ENCODE measurements at regions not wholly inside any gene's neighbourhood (a gene's known extent, or its start where the extent isn't known, plus 50 kb on each side); places are given as distances from the start of the nearest gene placed in this dataset.
"Not testable (repeated sequence)": the region's sequence is repeated elsewhere in the genome, so short reads cannot be mapped to it uniquely, and the experiment has no call there.

DNA sequence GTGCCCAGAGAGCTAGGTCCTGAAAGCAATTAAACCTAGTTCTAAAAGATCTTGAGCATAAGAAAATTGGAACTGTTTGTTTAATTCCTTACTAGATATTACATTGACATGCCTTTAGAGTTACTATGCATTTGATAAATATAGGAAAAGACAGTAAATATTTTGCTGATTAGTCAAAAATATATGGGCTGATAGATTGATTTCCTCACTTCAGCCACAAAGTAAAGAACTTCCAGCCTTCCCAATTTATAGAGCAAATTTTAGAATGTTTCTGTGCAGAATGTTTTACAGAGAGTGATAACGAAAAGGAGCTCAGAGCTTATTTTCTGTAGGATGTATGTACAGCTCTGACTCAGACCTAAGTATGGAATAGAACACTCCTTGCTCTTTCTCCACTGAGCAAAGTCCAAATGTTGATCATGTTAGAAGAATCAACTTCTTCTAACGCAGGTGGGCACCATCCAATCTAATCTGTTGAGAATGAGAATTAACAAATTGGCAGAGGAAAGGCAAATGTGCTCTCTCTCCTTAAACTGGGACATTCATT, 72.9 kb upstream of the PAM start:
- no peaks in the 10 kb centered on the region for H3K27me3 Mint-ChIP-seq (ENCODE audit: low read depth)
- H3K27ac Mint-ChIP-seq, result no peak overlapping the region
- H3K9me3 Mint-ChIP-seq, result peaks cover 12% of the 10 kb centered on the region
- no peak for TF ChIP-seq CTCF (IDR thresholded peaks at IDR 0.05; ENCODE audit: unreplicated experiment)
- H3K4me3 Mint-ChIP-seq, result no peak overlapping the region
- peaks cover 1% of the 10 kb centered on the region for H3K4me1 Mint-ChIP-seq
- no peaks in the 10 kb centered on the region for H3K36me3 Mint-ChIP-seq
- no peak for DNase-seq (ENCODE audit: low spot score in 2 of 2, unreplicated experiment in 2 of 2)

DNA sequence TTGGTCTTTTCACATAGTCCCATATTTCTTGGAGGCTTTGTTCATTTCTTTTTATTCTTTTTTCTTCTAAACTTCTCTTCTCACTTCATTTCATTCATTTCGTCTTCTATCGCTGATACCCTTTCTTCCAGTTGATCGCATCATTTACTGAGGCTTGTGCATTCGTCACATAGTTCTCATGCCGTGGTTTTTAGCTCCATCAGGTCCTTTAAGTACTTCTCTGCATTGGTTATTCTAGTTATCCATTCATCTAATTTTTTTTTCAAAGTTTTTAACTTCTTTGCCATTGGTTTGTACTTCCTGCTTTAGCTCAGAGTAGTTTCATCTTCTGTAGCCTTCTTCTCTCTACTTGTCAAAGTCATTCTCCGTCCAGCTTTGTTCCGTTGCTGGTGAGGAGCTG, 67.0 kb upstream of the PAM start:
- not testable (repeated sequence) for H3K4me3 Mint-ChIP-seq; H3K36me3 Mint-ChIP-seq; H3K4me1 Mint-ChIP-seq; H3K27me3 Mint-ChIP-seq (ENCODE audit: low read depth); DNase-seq (ENCODE audit: low spot score in 2 of 2, unreplicated experiment in 2 of 2); H3K27ac Mint-ChIP-seq
- peaks cover 24% of the 10 kb centered on the region for H3K9me3 Mint-ChIP-seq

DNA sequence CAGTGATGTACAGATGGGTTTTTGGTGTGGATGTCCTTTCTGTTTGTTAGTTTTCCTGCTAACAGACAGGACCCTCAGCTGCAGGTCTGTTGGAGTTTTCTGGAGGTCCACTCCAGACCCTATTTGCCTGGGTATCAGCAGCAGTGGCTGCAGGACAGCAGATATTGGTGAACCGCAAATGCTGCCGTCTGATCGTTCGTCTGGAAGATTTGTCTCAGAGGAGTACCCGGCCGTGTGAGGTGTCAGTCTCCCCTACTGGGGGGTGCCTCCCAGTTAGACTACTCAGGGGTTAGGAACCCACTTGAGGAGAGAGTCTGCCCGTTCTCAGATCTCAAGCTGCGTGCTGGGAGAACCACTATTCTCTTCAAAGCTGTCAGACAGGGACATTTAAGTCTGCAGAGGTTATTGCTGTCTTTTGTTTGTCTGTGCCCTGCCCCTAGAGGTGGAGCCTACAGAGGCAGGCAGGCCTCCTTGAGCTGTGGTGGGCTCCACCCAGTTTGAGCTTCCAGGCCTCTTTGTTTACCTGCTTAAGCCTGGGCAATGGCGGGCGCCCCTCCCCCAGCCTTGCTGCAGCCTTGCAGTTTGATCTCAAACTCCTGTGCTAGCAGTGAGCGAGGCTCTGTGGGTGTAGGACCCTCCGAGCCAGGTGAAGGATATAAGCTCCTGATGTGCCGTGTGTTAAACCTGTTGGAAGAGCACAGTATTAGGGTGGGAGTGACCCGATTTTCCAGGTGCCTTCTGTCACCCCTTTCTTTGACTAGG, 66.3 kb upstream of the PAM start:
- not testable (repeated sequence) for H3K27ac Mint-ChIP-seq; H3K27me3 Mint-ChIP-seq (ENCODE audit: low read depth); H3K4me1 Mint-ChIP-seq; H3K36me3 Mint-ChIP-seq; DNase-seq (ENCODE audit: low spot score in 2 of 2, unreplicated experiment in 2 of 2); H3K4me3 Mint-ChIP-seq
- peaks cover 24% of the 10 kb centered on the region for H3K9me3 Mint-ChIP-seq

GRCh38 chr5:102690910-102691309, 64.2 kb upstream of the PAM start:
- TF ChIP-seq CTCF (IDR thresholded peaks at IDR 0.05; ENCODE audit: unreplicated experiment), result no peak
- no peak for DNase-seq (ENCODE audit: low spot score in 2 of 2, unreplicated experiment in 2 of 2)
- peaks cover 6% of the 10 kb centered on the region for H3K36me3 Mint-ChIP-seq
- H3K4me1 Mint-ChIP-seq, result no peaks in the 10 kb centered on the region
- peaks cover 28% of the 10 kb centered on the region for H3K9me3 Mint-ChIP-seq
- no peak overlapping the region for H3K4me3 Mint-ChIP-seq
- H3K27me3 Mint-ChIP-seq (ENCODE audit: low read depth), result no peaks in the 10 kb centered on the region
- H3K27ac Mint-ChIP-seq, result no peak overlapping the region

- Mint-ChIP-seq H3K9me3 (peaks cover 25% of the 10 kb centered on the region), H3K27ac (no peak overlapping the region), H3K36me3 (peaks cover 6% of the 10 kb centered on the region), H3K27me3 (ENCODE audit: low read depth) (no peaks in the 10 kb centered on the region), H3K4me3 (no peak overlapping the region), H3K4me1 (no peaks in the 10 kb centered on the region)
- DNase-seq (ENCODE audit: low spot score in 2 of 2, unreplicated experiment in 2 of 2), result no peak
- no peak for TF ChIP-seq CTCF (IDR thresholded peaks at IDR 0.05; ENCODE audit: unreplicated experiment)
Observed at GRCh38 chr5:102691434-102691833, 63.7 kb upstream of the PAM start.

- no peaks in the 10 kb centered on the region for H3K27me3 Mint-ChIP-seq (ENCODE audit: low read depth)
Observed at GRCh38 chr5:102700120-102700831, 54.8 kb upstream of the PAM start.

More at GRCh38 chr5:102700120-102700831, 54.8 kb upstream of the PAM start:
- no peak for TF ChIP-seq CTCF (IDR thresholded peaks at IDR 0.05; ENCODE audit: unreplicated experiment)
- no peak for DNase-seq (ENCODE audit: low spot score in 2 of 2, unreplicated experiment in 2 of 2)
- no peak overlapping the region for H3K4me3 Mint-ChIP-seq
- H3K4me1 Mint-ChIP-seq, result peaks cover 4% of the 10 kb centered on the region
- H3K36me3 Mint-ChIP-seq, result no peaks in the 10 kb centered on the region
- no peak overlapping the region for H3K27ac Mint-ChIP-seq
- no peaks in the 10 kb centered on the region for H3K9me3 Mint-ChIP-seq
